Prostate gland (tissue), 2 donors: ENCODE measurements at regions not wholly inside any gene's neighbourhood (a gene's known extent, or its start where the extent isn't known, plus 50 kb on each side); places are given as distances from the start of the nearest gene placed in this dataset.

Experiments used
- DNase-seq: peaks from one replicate; pipeline ENCODE4 v3.0.0-alpha.2; 2019; ENCODE audit warnings: low spot score
- H3K27ac ChIP-seq, 2 donors: fragments of 200-600 bp; sonication (generic); 2 replicates each; pipeline ENCODE4 v1.5.1; 2017 to 2019
- H3K27me3 ChIP-seq: fragments of 200-600 bp; sonication (generic); replicated peaks from 2 replicates; pipeline ENCODE4 v1.5.1; 2019; ENCODE audit not compliant: insufficient read depth
- H3K36me3 ChIP-seq, 2 donors: fragments of 200-600 bp; sonication (generic); 1 replicate in 1 of 2; 2 replicates in 1 of 2; pipeline versions ENCODE4 v1.5.1 to v1.8.1; 2017 to 2019
- H3K4me1 ChIP-seq: fragments of 200-600 bp; sonication (generic); replicated peaks from 2 replicates; pipeline ENCODE4 v1.5.1; 2019
- H3K4me3 ChIP-seq, 2 donors: fragments of 200-600 bp; sonication (generic); 2 replicates each; pipeline ENCODE4 v1.5.1; 2017 to 2019
- H3K9me3 ChIP-seq: fragments of 200-600 bp; sonication (generic); 2 replicates; pipeline ENCODE4 v1.5.1; 2017
- CTCF ChIP-seq, 4 experiments: fragments of 200-600 bp in 2 of 4; fragments of 450-650 bp in 2 of 4; sonication (generic) in 2 of 4; IDR thresholded peaks; 1 replicate in 3 of 4; 2 replicates in 1 of 4; pipeline ENCODE4 v1.5.1; 2016 to 2019; ENCODE audit warnings: antibody characterized with exemption in 4 of 4, mild to moderate bottlenecking in 2 of 4, moderate library complexity in 2 of 4
- POLR2A ChIP-seq: fragments of 450-650 bp; IDR thresholded peaks from one replicate; pipeline ENCODE4 v1.6.1; 2016; ENCODE audit warnings: antibody characterized with exemption, mild to moderate bottlenecking
- POLR2AphosphoS5 ChIP-seq: sonication (generic); formaldehyde crosslinking; IDR thresholded peaks from one replicate; pipeline ENCODE4 v1.6.1; 2017; ENCODE audit warnings: antibody characterized with exemption
- WGBS: methylation state at CpG from one replicate; pipeline ENCODE4 v1.1.5; 2018; 5-methylcytosine and 5-hydroxymethylcytosine counted together
- intact Hi-C: fragments of 100-400 bp; cut with DNase I; formaldehyde crosslinking; loops from one replicate; pipeline ENCODE4 v1.14.2; 2022

DNA sequence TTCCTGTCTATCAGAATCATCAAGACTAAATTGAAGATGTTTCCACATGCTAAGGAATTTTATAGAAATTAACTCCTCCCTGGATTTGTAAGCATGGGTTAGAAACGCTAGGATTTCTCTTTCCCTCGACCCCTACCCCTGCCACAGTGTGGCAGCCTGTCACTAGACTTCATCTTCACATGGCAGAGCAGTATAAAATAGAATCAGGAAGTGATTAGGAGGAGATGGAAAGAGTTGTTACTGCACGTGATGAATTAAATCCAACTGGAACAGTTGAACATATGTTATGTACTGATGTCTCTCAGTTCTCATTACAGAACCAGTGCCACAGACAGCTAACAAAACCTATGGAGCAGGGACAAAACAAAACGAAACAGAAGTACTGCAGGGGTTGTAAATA lies 130.0 kb upstream of the BNIP2 start:
- WGBS = 20% methylated on average over 4 of the region's 4 CpGs
- Histone ChIP-seq H3K27ac (no peak overlapping the region), H3K4me1 (no peaks in the 10 kb centered on the region), H3K27me3 (peaks cover 10% of the 10 kb centered on the region), H3K4me3 (no peak overlapping the region), H3K36me3 (no peaks in the 10 kb centered on the region), H3K9me3 (no peaks in the 10 kb centered on the region)
- DNase-seq = no peak
- TF ChIP-seq POLR2A (no peak), POLR2AphosphoS5 (no peak)
- intact Hi-C loops = no loop called here

GRCh38 chr15:59818336-59818735 lies 129.2 kb upstream of the BNIP2 start:
- intact Hi-C loops = no loop called here

DNA sequence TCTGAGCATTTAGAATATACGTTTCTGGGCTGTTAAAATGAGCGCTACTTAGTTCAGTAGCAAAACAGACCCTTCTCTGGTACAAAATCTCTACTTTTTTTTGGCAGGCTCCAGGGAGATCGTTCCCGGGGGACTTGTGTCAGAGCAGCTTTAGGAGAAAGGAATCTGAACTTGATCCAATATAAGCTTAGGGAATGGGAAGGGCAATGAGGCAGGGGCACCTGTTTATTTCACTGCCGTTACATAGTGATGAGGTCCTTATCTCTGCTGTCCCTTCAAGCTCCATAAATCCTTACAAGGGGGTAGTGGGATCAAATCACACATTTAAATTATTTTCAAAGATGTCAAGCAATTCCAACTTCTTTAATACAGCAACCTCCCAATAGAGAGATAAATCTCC lies 128.7 kb upstream of the BNIP2 start:
- intact Hi-C loops = no loop called here
- Histone ChIP-seq H3K9me3 (no peaks in the 10 kb centered on the region), H3K27ac (no peak overlapping the region), H3K4me1 (no peaks in the 10 kb centered on the region), H3K36me3 (no peaks in the 10 kb centered on the region), H3K4me3 (no peak overlapping the region), H3K27me3 (peaks cover 10% of the 10 kb centered on the region)
- TF ChIP-seq POLR2A (no peak), CTCF (IDR thresholded peaks at IDR 0.05) (no peak), POLR2AphosphoS5 (no peak)
- WGBS = 34% methylated on average over 5 of the region's 5 CpGs
- no peak for DNase-seq

More at GRCh38 chr15:59818336-59818735, 129.2 kb upstream of the BNIP2 start:
- no peak overlapping the region for H3K27ac ChIP-seq
- peaks cover 10% of the 10 kb centered on the region for H3K27me3 ChIP-seq
- H3K9me3 ChIP-seq = no peaks in the 10 kb centered on the region
- TF ChIP-seq POLR2A (no peak), CTCF (IDR thresholded peaks at IDR 0.05) (no peak), POLR2AphosphoS5 (no peak)
- H3K4me1 ChIP-seq = no peaks in the 10 kb centered on the region
- H3K36me3 ChIP-seq = no peaks in the 10 kb centered on the region
- 46% methylated on average over 6 of the region's 6 CpGs for WGBS
- no peak overlapping the region for H3K4me3 ChIP-seq
- no peak for DNase-seq

- H3K9me3 ChIP-seq = no peaks in the 10 kb centered on the region
- WGBS = 83% methylated on average over 1 of the region's 1 CpG
These were observed 127.9 kb upstream of the BNIP2 start for GRCh38 chr15:59817053-59817452.

DNA sequence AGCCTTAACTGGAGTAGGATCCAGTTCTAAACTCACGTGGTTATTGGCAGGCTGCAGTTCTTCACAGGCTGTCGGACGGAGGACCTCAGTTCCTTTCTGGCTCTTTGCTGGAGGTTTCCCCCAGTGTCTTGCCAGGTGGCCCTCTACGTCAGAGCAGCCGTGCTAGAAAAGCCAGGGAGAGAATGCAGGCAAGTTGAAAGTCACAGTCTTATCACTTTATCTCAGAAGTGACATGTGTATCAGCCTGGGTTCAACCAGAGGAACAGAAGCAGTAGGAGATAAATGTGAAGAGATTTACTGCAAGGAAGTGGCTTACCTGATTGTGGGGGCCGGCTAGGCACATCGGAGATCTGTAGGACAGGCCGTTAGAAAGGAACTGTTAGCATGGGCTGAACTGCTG lies 125.3 kb upstream of the BNIP2 start:
- TF ChIP-seq POLR2AphosphoS5 (no peak), CTCF (IDR thresholded peaks at IDR 0.05) (no peak), POLR2A (no peak)
- peaks cover 10% of the 10 kb centered on the region for H3K27me3 ChIP-seq
- H3K4me3 ChIP-seq = no peak overlapping the region
- no peak overlapping the region for H3K27ac ChIP-seq
- 42% methylated on average over 8 of the region's 8 CpGs for WGBS
- H3K4me1 ChIP-seq = no peaks in the 10 kb centered on the region
- intact Hi-C loops = no loop called here
- no peaks in the 10 kb centered on the region for H3K9me3 ChIP-seq
- no peaks in the 10 kb centered on the region for H3K36me3 ChIP-seq
- DNase-seq = no peak

More at GRCh38 chr15:59817053-59817452, 127.9 kb upstream of the BNIP2 start:
- DNase-seq = no peak
- intact Hi-C loops = no loop called here
- Histone ChIP-seq H3K4me3 (no peak overlapping the region), H3K36me3 (no peaks in the 10 kb centered on the region), H3K27me3 (peaks cover 10% of the 10 kb centered on the region), H3K27ac (no peak overlapping the region), H3K4me1 (no peaks in the 10 kb centered on the region)
- no peak for TF ChIP-seq POLR2AphosphoS5
- no peak for TF ChIP-seq POLR2A
- TF ChIP-seq CTCF (IDR thresholded peaks at IDR 0.05) = no peak
